Neural cell (in vitro differentiated cells): ENCODE measurements at regions not wholly inside any gene's neighbourhood (a gene's known extent, or its start where the extent isn't known, plus 50 kb on each side); places are given as distances from the start of the nearest gene placed in this dataset.

Experiments
- CTCF ChIP-seq: fragments of 450-650 bp; IDR thresholded peaks from 2 replicates; pipeline ENCODE4 v1.5.1; 2014; ENCODE audit warnings: antibody characterized with exemption, mild to moderate bottlenecking, moderate library complexity; ENCODE audit not compliant: poor library complexity, severe bottlenecking
- EZH2 ChIP-seq: fragments of 200-600, 300-800 bp; shearing (Covaris generic), sonication (generic); IDR thresholded peaks from 2 replicates; pipeline ENCODE4 v1.6.1; 2014; ENCODE audit warnings: antibody characterized with exemption, low read length, borderline replicate concordance, mild to moderate bottlenecking; ENCODE audit not compliant: insufficient read depth, poor library complexity, severe bottlenecking

DNA sequence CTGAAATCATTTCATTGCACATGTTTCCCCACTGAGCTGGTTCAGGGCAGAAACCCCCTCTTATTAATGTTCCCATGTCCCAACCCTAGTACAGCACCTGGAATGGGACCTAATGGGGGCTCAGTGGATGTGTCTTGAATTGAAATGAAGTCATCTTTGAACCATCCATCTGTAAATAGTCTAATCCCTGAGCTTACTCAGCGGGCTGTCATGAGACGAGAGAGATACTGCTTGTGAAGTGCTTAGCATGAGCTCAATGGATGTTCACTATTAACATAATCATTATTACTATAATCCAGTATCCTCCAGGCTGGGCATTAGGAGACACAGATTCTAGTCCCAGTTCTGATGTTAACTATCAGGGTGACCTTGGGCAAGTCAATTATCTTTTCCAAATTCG lies 106.6 kb upstream of the LRFN2 start:
- TF ChIP-seq CTCF (no peak), EZH2 (no peak)
